ENCODE measurements at regions not wholly inside any gene's neighbourhood (a gene's known extent, or its start where the extent isn't known, plus 50 kb on each side); places are given as distances from the start of the nearest gene placed in this dataset.

GRCh38 chr5:100249211-100249883 lies 285.8 kb upstream of the FAM174A start:
- TF ChIP-seq POLR2A (IDR thresholded peaks at IDR 0.05; ENCODE audit: low read length) (no peak), GATA1 (IDR thresholded peaks at IDR 0.05; ENCODE audit: low read depth, low read length) (no peak)
- DNase-seq = no peak

- TF ChIP-seq GATA1 (IDR thresholded peaks at IDR 0.05; ENCODE audit: low read depth, low read length) (no peak), POLR2A (IDR thresholded peaks at IDR 0.05; ENCODE audit: low read length) (no peak)
- DNase-seq = no peak
These were observed 302.4 kb upstream of the FAM174A start for GRCh38 chr5:100232736-100233135.

DNA sequence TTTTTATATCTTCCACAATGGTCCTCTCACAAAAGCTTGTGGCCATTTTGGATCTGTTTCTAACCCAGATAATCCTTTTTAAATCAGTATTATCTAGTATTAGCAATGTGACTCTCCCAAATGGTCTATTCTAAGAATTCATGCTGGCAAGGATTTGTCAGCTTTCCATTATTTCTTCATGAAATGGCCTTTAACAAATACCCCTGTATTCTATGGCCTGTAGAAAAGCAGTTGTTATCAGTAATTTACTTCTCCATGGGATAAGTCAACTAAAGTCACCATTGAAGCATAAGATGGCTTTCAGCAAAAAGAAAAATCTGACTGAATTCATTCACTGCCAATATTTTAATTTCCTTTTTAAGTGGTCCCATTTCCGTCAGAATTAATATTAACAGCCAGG lies 346.4 kb upstream of the FAM174A start:
- no peak for TF ChIP-seq GATA1 (IDR thresholded peaks at IDR 0.05; ENCODE audit: low read depth, low read length)
- no peak for TF ChIP-seq POLR2A (IDR thresholded peaks at IDR 0.05; ENCODE audit: low read length)
- DNase-seq = no peak

DNA sequence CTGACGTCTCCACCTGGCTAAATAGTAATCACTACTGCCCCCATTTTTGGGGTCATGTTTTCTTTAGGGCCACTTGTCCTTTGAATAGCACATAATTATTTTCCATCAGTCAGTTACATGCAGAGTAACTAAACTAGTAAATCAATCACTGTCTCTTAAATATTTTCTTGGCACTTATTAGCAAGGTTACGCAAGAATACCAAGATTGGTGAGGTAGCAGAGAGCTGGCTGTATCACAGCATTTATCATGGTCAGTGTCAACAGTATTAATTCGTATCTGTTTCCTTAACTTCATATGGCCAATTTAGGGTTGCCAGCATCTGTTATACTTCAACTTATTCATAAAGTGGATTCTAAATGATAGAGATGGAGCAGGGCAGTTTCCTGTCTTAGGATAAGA lies 346.8 kb upstream of the FAM174A start:
- DNase-seq = no peak
- no peak for TF ChIP-seq POLR2A (IDR thresholded peaks at IDR 0.05; ENCODE audit: low read length)
- no peak for TF ChIP-seq GATA1 (IDR thresholded peaks at IDR 0.05; ENCODE audit: low read depth, low read length)

DNA sequence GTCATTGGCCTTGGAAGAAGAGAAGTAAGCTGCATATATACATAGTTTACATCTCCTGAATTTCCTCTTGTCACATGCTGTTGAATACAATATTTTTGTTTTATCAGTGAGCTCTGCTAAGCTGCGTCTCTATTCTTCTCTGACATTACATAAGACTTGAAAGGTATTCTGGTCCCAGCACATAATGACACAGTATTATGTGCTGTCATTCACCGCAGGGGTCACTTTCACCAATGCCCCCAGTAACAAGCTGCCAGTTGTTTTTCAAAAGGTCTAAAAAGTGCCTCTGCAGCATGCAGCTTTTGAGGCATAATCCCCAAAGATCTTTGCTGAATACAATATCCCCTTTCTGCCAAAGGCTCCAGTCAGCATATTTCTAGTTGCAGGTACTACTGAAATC lies 349.0 kb upstream of the FAM174A start:
- no peak for DNase-seq
- TF ChIP-seq POLR2A (IDR thresholded peaks at IDR 0.05; ENCODE audit: low read length) = no peak
- TF ChIP-seq GATA1 (IDR thresholded peaks at IDR 0.05; ENCODE audit: low read depth, low read length) = no peak

- DNase-seq = no peak
- TF ChIP-seq GATA1 (IDR thresholded peaks at IDR 0.05; ENCODE audit: low read depth, low read length) = no peak
These were observed 352.8 kb upstream of the FAM174A start for GRCh38 chr5:100182402-100182801.

GRCh38 chr5:100175346-100175745 lies 359.8 kb upstream of the FAM174A start:
- no peak for DNase-seq
- no peak for TF ChIP-seq GATA1 (IDR thresholded peaks at IDR 0.05; ENCODE audit: low read depth, low read length)
- no peak for TF ChIP-seq POLR2A (IDR thresholded peaks at IDR 0.05; ENCODE audit: low read length)

DNA sequence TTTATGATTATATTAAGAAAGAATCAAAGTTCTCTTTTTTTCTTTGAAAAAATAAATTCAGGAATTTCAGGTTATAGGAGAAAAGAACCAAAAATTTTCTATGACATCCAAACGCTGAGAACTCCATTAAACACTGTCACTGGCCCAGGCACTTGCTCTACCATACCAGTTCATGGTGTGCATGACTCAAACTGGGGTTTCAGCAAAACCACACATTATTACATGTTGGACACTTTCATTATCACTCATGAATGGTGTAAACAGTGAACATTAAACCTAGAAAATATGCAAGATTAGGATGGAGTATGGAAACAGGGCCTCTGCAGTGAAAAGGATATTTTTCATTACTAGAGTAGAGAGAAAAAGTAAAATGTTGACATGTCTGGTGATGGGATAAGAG lies 369.9 kb upstream of the FAM174A start:
- TF ChIP-seq POLR2A (IDR thresholded peaks at IDR 0.05; ENCODE audit: low read length) = no peak
- TF ChIP-seq GATA1 (IDR thresholded peaks at IDR 0.05; ENCODE audit: low read depth, low read length) = no peak
- DNase-seq = no peak

DNA sequence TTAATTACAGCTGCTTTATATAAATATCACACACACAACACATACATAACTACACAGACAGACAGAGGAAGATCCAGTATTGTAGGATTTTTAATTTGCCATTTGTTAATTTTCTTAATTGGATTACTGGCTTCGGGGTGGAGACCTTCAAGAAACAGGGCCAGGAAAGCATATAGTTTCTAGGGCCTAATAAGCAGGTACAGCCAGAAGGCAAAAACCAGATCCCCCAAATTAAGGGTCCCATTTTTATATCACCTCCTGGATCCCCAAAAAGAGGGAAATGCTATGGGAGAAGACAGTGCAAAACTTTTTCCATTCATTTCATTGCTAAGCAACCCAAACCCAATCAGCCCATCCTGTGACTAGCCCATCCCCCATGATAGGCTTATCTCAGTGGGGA lies 373.3 kb upstream of the FAM174A start:
- TF ChIP-seq POLR2A (IDR thresholded peaks at IDR 0.05; ENCODE audit: low read length) = no peak
- no peak for TF ChIP-seq GATA1 (IDR thresholded peaks at IDR 0.05; ENCODE audit: low read depth, low read length)
- DNase-seq = no peak

DNA sequence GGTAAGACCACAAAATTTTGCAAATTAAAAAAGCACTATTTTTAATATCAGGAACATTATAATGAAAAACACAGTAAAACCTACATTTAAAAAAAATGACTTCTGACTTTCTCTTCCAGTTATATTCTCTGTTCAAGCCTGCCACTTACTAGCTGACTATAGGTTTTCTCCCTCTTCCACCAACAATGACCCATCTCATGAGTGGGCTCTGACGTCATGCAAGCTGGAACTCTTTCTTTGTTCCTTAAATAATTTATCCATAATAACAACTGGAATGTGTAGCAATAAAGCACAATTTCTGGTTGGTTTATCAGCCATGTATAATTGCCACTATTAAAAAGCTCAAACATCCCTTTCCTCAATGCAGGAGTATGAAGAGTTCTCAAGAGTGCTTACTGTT lies 378.1 kb upstream of the FAM174A start:
- no peak for TF ChIP-seq GATA1 (IDR thresholded peaks at IDR 0.05; ENCODE audit: low read depth, low read length)
- TF ChIP-seq POLR2A (IDR thresholded peaks at IDR 0.05; ENCODE audit: low read length) = no peak
- no peak for DNase-seq

DNA sequence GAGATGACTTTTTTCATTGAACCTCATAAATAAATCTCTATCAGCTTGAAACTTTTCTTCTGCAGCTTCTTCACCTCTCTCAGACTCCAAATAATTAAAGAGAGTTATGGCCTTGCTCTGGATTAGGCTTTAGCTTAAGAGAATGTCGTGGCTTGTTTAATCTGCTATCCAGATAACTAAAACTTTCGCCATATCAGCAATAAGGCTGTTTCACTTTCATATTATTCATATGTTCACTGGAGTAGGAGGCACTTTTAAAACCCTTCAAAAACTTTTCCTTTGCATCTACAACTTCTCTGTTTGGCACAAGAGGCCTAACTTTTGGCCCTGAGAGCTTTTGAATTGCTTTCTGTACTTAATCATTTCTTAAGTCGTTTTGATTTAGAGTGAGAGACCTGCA lies 386.9 kb upstream of the FAM174A start:
- DNase-seq = no peak
- TF ChIP-seq POLR2A (IDR thresholded peaks at IDR 0.05; ENCODE audit: low read length) (no peak), GATA1 (IDR thresholded peaks at IDR 0.05; ENCODE audit: low read depth, low read length) (no peak)

DNA sequence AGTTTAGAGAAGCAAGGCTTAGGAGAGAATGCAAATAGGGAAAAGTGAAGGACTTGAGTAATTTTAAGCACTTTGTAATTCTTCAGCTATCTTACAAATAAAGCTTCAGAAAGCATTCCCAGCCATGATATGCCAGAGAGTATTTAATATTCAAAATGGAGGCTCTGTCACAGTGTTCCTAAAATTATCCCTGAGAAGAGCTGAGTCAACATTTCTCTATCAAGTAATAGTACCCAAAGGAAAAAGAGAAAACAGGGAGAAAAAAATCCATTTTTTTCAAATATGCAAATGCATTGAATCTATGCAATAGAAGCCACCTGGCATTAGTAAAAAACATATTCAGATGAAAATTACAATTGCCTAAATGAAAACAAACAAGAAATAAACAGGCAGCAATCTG lies 392.6 kb upstream of the FAM174A start:
- no peak for DNase-seq
- TF ChIP-seq GATA1 (IDR thresholded peaks at IDR 0.05; ENCODE audit: low read depth, low read length) (no peak), POLR2A (IDR thresholded peaks at IDR 0.05; ENCODE audit: low read length) (no peak)

GRCh38 chr5:100131161-100131560 lies 404.0 kb upstream of the FAM174A start:
- DNase-seq = no peak
- TF ChIP-seq GATA1 (IDR thresholded peaks at IDR 0.05; ENCODE audit: low read depth, low read length) (no peak), POLR2A (IDR thresholded peaks at IDR 0.05; ENCODE audit: low read length) (no peak)

GRCh38 chr5:100130307-100130706 lies 404.9 kb upstream of the FAM174A start:
- DNase-seq = no peak
- TF ChIP-seq POLR2A (IDR thresholded peaks at IDR 0.05; ENCODE audit: low read length) (no peak), GATA1 (IDR thresholded peaks at IDR 0.05; ENCODE audit: low read depth, low read length) (no peak)

GRCh38 chr5:100119903-100120302 lies 415.3 kb upstream of the FAM174A start:
- TF ChIP-seq GATA1 (IDR thresholded peaks at IDR 0.05; ENCODE audit: low read depth, low read length) = no peak
- TF ChIP-seq POLR2A (IDR thresholded peaks at IDR 0.05; ENCODE audit: low read length) = no peak
- DNase-seq = no peak

GRCh38 chr5:100110497-100110896 lies 424.7 kb upstream of the FAM174A start:
- no peak for TF ChIP-seq GATA1 (IDR thresholded peaks at IDR 0.05; ENCODE audit: low read depth, low read length)
- TF ChIP-seq POLR2A (IDR thresholded peaks at IDR 0.05; ENCODE audit: low read length) = no peak

More at GRCh38 chr5:100110497-100110896, 424.7 kb upstream of the FAM174A start:
- no peak for DNase-seq

Measured in erythroblast (primary cell).